ENCODE measurements at regions not wholly inside any gene's neighbourhood (a gene's known extent, or its start where the extent isn't known, plus 50 kb on each side); places are given as distances from the start of the nearest gene placed in this dataset.
A peak's percentile ranks its signal among the peaks of the same experiment; 100 is the strongest.

GRCh38 chr22:47919001-47919441 is 1156.6 kb downstream of the TBC1D22A start:
- Histone ChIP-seq H3K9me2 (replicated peaks; ENCODE audit: insufficient read depth, low read length) (no peaks in the 10 kb centered on the region), H3K4me1 (ENCODE audit: low read length) (peaks cover 21% of the 10 kb centered on the region), H3K79me2 (ENCODE audit: low read length) (no peaks in the 10 kb centered on the region), H3K4me2 (ENCODE audit: low read depth, low read length) (peak overlapping the region; percentile 60), H3F3A (ENCODE audit: insufficient read depth, low read length) (peaks cover 8% of the 10 kb centered on the region; the same call in 1 of the 2 replicates), H3K27ac (ENCODE audit: low read length) (peak overlapping the region; percentile 76), H3K9me3 (replicated peaks; ENCODE audit: insufficient read depth, low read length) (no peaks in the 10 kb centered on the region), H4K20me1 (ENCODE audit: insufficient read depth, low read length) (no peaks in the 10 kb centered on the region), H2AFZ (ENCODE audit: low read length) (0 out of 2 replicates have a peak overlapping the region, but pooled peaks have one; percentile 11), H3K4me3 (ENCODE audit: low read length) (no peak overlapping the region), H3K36me3 (replicated peaks; ENCODE audit: insufficient read depth, low read length) (no peaks in the 10 kb centered on the region), H3K27me3 (replicated peaks; ENCODE audit: insufficient read depth, low read length) (no peaks in the 10 kb centered on the region), H3K9ac (ENCODE audit: low read length) (peak overlapping the region; percentile 31; the same call in 1 of the 2 replicates)
- TF ChIP-seq EZH2 (optimal IDR thresholded peaks at IDR 0.05; ENCODE audit: low read depth, low read length) (no peak), EZH2phosphoT487 (IDR thresholded peaks at IDR 0.05; ENCODE audit: low read length) (no peak), CTCF (IDR thresholded peaks at IDR 0.05; ENCODE audit: low read length) (no peak)
- DNase-seq = peak; percentile 17

GRCh38 chr22:47918276-47918921 is 1155.9 kb downstream of the TBC1D22A start:
- Histone ChIP-seq H3K79me2 (ENCODE audit: low read length) (no peaks in the 10 kb centered on the region), H2AFZ (ENCODE audit: low read length) (no peak overlapping the region), H3K27ac (ENCODE audit: low read length) (peak overlapping the region; percentile 76)

GRCh38 chr22:47914481-47915097 is 1152.1 kb downstream of the TBC1D22A start:
- Histone ChIP-seq H3K9me2 (replicated peaks; ENCODE audit: insufficient read depth, low read length) (no peaks in the 10 kb centered on the region), H3K4me2 (ENCODE audit: low read depth, low read length) (no peak overlapping the region), H3K27ac (ENCODE audit: low read length) (no peak overlapping the region), H3K4me3 (ENCODE audit: low read length) (no peak overlapping the region), H4K20me1 (ENCODE audit: insufficient read depth, low read length) (no peaks in the 10 kb centered on the region), H3K9me3 (replicated peaks; ENCODE audit: insufficient read depth, low read length) (no peaks in the 10 kb centered on the region), H3K79me2 (ENCODE audit: low read length) (no peaks in the 10 kb centered on the region), H3K36me3 (replicated peaks; ENCODE audit: insufficient read depth, low read length) (no peaks in the 10 kb centered on the region), H2AFZ (ENCODE audit: low read length) (no peak overlapping the region), H3K4me1 (ENCODE audit: low read length) (peaks cover 18% of the 10 kb centered on the region), H3K27me3 (replicated peaks; ENCODE audit: insufficient read depth, low read length) (no peaks in the 10 kb centered on the region), H3K9ac (ENCODE audit: low read length) (no peak overlapping the region), H3F3A (ENCODE audit: insufficient read depth, low read length) (peaks cover 8% of the 10 kb centered on the region; the same call in 1 of the 2 replicates)
- no peak for DNase-seq
- TF ChIP-seq EZH2phosphoT487 (IDR thresholded peaks at IDR 0.05; ENCODE audit: low read length) (no peak), EZH2 (optimal IDR thresholded peaks at IDR 0.05; ENCODE audit: low read depth, low read length) (no peak), CTCF (IDR thresholded peaks at IDR 0.05; ENCODE audit: low read length) (no peak)

More at GRCh38 chr22:47918276-47918921, 1155.9 kb downstream of the TBC1D22A start:
- Histone ChIP-seq H3K9me3 (replicated peaks; ENCODE audit: insufficient read depth, low read length) (no peaks in the 10 kb centered on the region), H3K4me2 (ENCODE audit: low read depth, low read length) (peak overlapping the region; percentile 60), H3F3A (ENCODE audit: insufficient read depth, low read length) (peaks cover 8% of the 10 kb centered on the region; the same call in 1 of the 2 replicates), H3K9ac (ENCODE audit: low read length) (peak overlapping the region; percentile 31; the same call in 1 of the 2 replicates), H3K4me1 (ENCODE audit: low read length) (peaks cover 21% of the 10 kb centered on the region), H3K4me3 (ENCODE audit: low read length) (no peak overlapping the region), H3K27me3 (replicated peaks; ENCODE audit: insufficient read depth, low read length) (no peaks in the 10 kb centered on the region), H4K20me1 (ENCODE audit: insufficient read depth, low read length) (no peaks in the 10 kb centered on the region), H3K9me2 (replicated peaks; ENCODE audit: insufficient read depth, low read length) (no peaks in the 10 kb centered on the region), H3K36me3 (replicated peaks; ENCODE audit: insufficient read depth, low read length) (no peaks in the 10 kb centered on the region)
- peak; percentile 82 for DNase-seq
- TF ChIP-seq EZH2phosphoT487 (IDR thresholded peaks at IDR 0.05; ENCODE audit: low read length) = no peak
- TF ChIP-seq CTCF (IDR thresholded peaks at IDR 0.05; ENCODE audit: low read length) = no peak
- TF ChIP-seq EZH2 (optimal IDR thresholded peaks at IDR 0.05; ENCODE audit: low read depth, low read length) = no peak

Measured in MM.1S (cell line).